ENCODE measurements at regions not wholly inside any gene's neighbourhood (a gene's known extent, or its start where the extent isn't known, plus 50 kb on each side); places are given as distances from the start of the nearest gene placed in this dataset.

DNA sequence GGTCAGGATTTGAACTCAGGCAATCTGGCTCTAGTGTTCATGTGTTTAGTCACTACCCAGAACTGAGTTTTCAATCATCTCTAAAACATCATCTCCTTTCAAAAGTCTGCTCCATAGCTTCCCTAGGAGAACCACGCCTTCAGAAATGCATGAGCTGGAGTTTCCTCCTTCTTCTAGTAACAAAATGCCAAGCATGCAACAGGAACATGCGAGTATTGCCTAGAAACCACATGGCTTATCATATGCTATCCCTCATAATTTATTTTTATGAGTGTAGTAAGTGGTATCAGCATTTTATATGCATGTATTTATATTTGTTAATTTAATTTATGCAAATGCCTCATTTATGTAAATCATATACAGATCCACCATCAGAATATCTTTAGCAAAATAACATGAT, 170.9 kb downstream of the RAB11FIP2 start:
- Histone ChIP-seq H3K27me3 (peaks cover 37% of the 10 kb centered on the region), H3K4me3 (ENCODE audit: low read depth in 1 of 2, low read length in 1 of 2) (no peak overlapping the region), H3K27ac (no peak overlapping the region), H3K36me3 (no peaks in the 10 kb centered on the region), H3K9me3 (no peaks in the 10 kb centered on the region), H3K4me1 (ENCODE audit: control insufficient read depth in 1 of 2, insufficient read depth in 1 of 2, low read depth in 1 of 2, low read length in 1 of 2) (no peaks in the 10 kb centered on the region)
- TF ChIP-seq, protein P1, sequence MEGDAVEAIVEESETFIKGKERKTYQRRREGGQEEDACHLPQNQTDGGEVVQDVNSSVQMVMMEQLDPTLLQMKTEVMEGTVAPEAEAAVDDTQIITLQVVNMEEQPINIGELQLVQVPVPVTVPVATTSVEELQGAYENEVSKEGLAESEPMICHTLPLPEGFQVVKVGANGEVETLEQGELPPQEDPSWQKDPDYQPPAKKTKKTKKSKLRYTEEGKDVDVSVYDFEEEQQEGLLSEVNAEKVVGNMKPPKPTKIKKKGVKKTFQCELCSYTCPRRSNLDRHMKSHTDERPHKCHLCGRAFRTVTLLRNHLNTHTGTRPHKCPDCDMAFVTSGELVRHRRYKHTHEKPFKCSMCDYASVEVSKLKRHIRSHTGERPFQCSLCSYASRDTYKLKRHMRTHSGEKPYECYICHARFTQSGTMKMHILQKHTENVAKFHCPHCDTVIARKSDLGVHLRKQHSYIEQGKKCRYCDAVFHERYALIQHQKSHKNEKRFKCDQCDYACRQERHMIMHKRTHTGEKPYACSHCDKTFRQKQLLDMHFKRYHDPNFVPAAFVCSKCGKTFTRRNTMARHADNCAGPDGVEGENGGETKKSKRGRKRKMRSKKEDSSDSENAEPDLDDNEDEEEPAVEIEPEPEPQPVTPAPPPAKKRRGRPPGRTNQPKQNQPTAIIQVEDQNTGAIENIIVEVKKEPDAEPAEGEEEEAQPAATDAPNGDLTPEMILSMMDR (IDR thresholded peaks at IDR 0.05): no peak

DNA sequence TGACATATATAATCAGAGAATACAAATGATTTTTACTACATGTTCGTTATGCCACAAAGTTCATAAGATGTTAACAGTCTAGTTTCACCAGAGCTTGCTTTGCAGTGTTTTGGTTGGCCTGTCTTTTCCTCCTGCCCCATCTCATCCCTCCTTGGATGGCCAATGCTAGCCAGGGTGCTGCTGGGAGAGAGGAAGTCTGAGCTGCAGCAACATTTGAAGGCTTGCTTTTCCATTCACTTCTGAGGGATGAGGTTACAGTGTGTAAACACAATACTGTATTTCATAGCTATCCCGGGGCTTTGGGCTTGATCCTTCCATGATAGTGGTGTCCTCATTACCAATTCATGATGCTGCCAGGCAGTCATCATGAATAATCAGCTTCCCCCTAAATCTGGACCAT, 170.5 kb downstream of the RAB11FIP2 start:
- H3K27me3 ChIP-seq: peaks cover 39% of the 10 kb centered on the region
- no peak overlapping the region for H3K27ac ChIP-seq
- no peaks in the 10 kb centered on the region for H3K4me1 ChIP-seq (ENCODE audit: control insufficient read depth in 1 of 2, insufficient read depth in 1 of 2, low read depth in 1 of 2, low read length in 1 of 2)
- TF ChIP-seq, protein P1 (IDR thresholded peaks at IDR 0.05): no peak
- no peaks in the 10 kb centered on the region for H3K9me3 ChIP-seq
- H3K4me3 ChIP-seq (ENCODE audit: low read depth in 1 of 2, low read length in 1 of 2): no peak overlapping the region
- no peaks in the 10 kb centered on the region for H3K36me3 ChIP-seq

DNA sequence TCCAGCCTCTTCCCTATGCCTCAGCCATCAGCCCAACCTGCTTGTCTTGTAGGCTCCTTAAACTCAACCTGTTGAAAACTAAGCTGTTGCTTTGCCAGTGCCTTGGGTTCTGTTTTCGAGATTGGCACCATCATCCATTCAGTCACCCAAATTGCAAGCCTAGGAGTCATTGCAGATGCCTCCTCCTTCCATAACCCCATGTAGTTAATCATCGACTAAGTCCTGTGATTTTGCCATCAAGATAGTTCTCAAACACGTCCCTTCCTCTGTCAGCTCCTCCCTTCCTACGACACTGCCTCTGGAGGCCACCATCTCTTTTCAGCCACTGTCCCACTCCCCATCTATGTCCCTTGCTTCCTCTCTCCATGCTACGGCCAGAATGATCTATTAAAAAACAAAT, 168.1 kb downstream of the RAB11FIP2 start:
- Histone ChIP-seq H3K36me3 (no peaks in the 10 kb centered on the region), H3K27me3 (peaks cover 36% of the 10 kb centered on the region), H3K4me3 (ENCODE audit: low read depth in 1 of 2, low read length in 1 of 2) (no peak overlapping the region), H3K9me3 (no peaks in the 10 kb centered on the region), H3K27ac (no peak overlapping the region), H3K4me1 (ENCODE audit: control insufficient read depth in 1 of 2, insufficient read depth in 1 of 2, low read depth in 1 of 2, low read length in 1 of 2) (peaks cover 0 to 6% of the 10 kb centered on the region in 2 experiments)
- TF ChIP-seq, protein P1 (IDR thresholded peaks at IDR 0.05): no peak

DNA sequence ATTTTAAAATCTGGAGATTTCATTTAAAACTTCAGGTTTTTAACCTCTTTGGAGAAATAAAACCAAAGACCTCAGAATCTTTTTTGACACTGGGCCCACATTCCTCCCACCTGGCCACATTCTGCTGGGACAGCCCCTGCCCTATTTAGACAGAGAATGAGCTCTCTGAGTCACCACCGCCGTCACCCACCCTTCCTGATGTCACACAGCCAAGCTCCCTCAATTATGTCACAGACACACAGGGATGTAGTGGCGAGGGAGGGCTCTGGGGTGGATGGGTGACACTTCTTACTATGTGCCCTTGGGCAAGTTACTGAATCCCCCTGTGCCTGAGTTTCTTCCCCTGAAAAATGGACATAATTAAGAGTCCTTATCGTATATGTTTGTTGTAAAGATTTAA, 162.6 kb downstream of the RAB11FIP2 start:
- H3K27ac ChIP-seq: no peak overlapping the region
- peaks cover 0 to 6% of the 10 kb centered on the region in 2 experiments for H3K4me1 ChIP-seq (ENCODE audit: control insufficient read depth in 1 of 2, insufficient read depth in 1 of 2, low read depth in 1 of 2, low read length in 1 of 2)
- peaks cover 51% of the 10 kb centered on the region for H3K27me3 ChIP-seq
- TF ChIP-seq, protein P1 (IDR thresholded peaks at IDR 0.05): no peak
- no peaks in the 10 kb centered on the region for H3K36me3 ChIP-seq
- H3K9me3 ChIP-seq: no peaks in the 10 kb centered on the region
- no peak overlapping the region for H3K4me3 ChIP-seq (ENCODE audit: low read depth in 1 of 2, low read length in 1 of 2)

DNA sequence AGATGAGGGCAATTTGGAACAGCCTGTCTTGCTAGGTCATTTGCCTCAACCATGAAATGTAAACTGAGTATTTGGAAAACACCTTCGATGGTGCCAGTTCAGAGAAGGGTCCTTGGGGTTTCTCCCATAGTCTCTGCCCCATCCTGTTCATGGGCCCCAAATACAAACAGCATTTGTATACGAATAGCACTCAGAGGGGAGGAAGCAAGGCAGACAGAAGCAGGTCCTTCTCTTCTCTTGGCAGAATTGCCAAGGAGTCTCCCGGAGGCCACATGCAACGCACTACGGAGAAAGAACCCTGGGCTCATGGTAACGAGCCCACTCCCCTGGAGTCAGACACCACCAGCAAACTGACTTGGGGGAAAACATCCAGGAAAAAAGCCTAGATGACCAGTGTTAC, 162.1 kb downstream of the RAB11FIP2 start:
- TF ChIP-seq, protein P1 (IDR thresholded peaks at IDR 0.05): no peak
- H3K9me3 ChIP-seq: no peaks in the 10 kb centered on the region
- H3K4me1 ChIP-seq (ENCODE audit: control insufficient read depth in 1 of 2, insufficient read depth in 1 of 2, low read depth in 1 of 2, low read length in 1 of 2): peaks cover 0 to 6% of the 10 kb centered on the region in 2 experiments
- peaks cover 49% of the 10 kb centered on the region for H3K27me3 ChIP-seq
- no peaks in the 10 kb centered on the region for H3K36me3 ChIP-seq
- no peak overlapping the region for H3K27ac ChIP-seq
- H3K4me3 ChIP-seq (ENCODE audit: low read depth in 1 of 2, low read length in 1 of 2): no peak overlapping the region
